NCI-H510A treated with DMSO at 0.1 percent for 48 hours (cell line): ENCODE measurements at regions not wholly inside any gene's neighbourhood (a gene's known extent, or its start where the extent isn't known, plus 50 kb on each side); places are given as distances from the start of the nearest gene placed in this dataset.

Experiments
- DNase-seq: peaks from one replicate; lab custom pipeline; 2025; lab: John Stamatoyannopoulos, UW

- no peak for DNase-seq
These were observed 1034.1 kb downstream of the BCL11B start for GRCh38 chr14:98237939-98238338.

GRCh38 chr14:98240376-98240775 is 1031.6 kb downstream of the BCL11B start:
- no peak for DNase-seq

- DNase-seq = no peak
These were observed 1029.1 kb downstream of the BCL11B start for GRCh38 chr14:98242903-98243302.

GRCh38 chr14:98243332-98243731 is 1028.7 kb downstream of the BCL11B start:
- no peak for DNase-seq

- no peak for DNase-seq
These were observed 1027.6 kb downstream of the BCL11B start for GRCh38 chr14:98244162-98244948.

- DNase-seq = no peak
These were observed 1026.9 kb downstream of the BCL11B start for GRCh38 chr14:98244966-98245569.

- DNase-seq = no peak
These were observed 1022.9 kb downstream of the BCL11B start for GRCh38 chr14:98249057-98249456.

- no peak for DNase-seq
These were observed 1022.5 kb downstream of the BCL11B start for GRCh38 chr14:98249476-98249875.

GRCh38 chr14:98252820-98253219 is 1019.2 kb downstream of the BCL11B start:
- DNase-seq = no peak

- no peak for DNase-seq
These were observed 1012.1 kb downstream of the BCL11B start for GRCh38 chr14:98259881-98260280.

- DNase-seq = no peak
These were observed 1009.4 kb downstream of the BCL11B start for GRCh38 chr14:98262566-98262965.

GRCh38 chr14:98269533-98269932 is 1002.5 kb downstream of the BCL11B start:
- no peak for DNase-seq

- no peak for DNase-seq
These were observed 1001.8 kb downstream of the BCL11B start for GRCh38 chr14:98270201-98270600.

GRCh38 chr14:98274596-98274995 is 997.4 kb downstream of the BCL11B start:
- DNase-seq = no peak

- no peak for DNase-seq
These were observed 993.2 kb downstream of the BCL11B start for GRCh38 chr14:98278800-98279199.

GRCh38 chr14:98280436-98280835 is 991.6 kb downstream of the BCL11B start:
- DNase-seq = no peak

- no peak for DNase-seq
These were observed 983.2 kb downstream of the BCL11B start for GRCh38 chr14:98288825-98289224.

- no peak for DNase-seq
These were observed 981.4 kb downstream of the BCL11B start for GRCh38 chr14:98290596-98290995.

- DNase-seq = no peak
These were observed 979.8 kb downstream of the BCL11B start for GRCh38 chr14:98292191-98292590.

GRCh38 chr14:98293576-98293975 is 978.4 kb downstream of the BCL11B start:
- DNase-seq = no peak

- no peak for DNase-seq
These were observed 975.1 kb downstream of the BCL11B start for GRCh38 chr14:98296895-98297294.

- DNase-seq = no peak
These were observed 974.4 kb downstream of the BCL11B start for GRCh38 chr14:98297567-98297966.

- no peak for DNase-seq
These were observed 973.3 kb downstream of the BCL11B start for GRCh38 chr14:98298481-98299244.
